PC-3 (cell line): ENCODE measurements at regions not wholly inside any gene's neighbourhood (a gene's known extent, or its start where the extent isn't known, plus 50 kb on each side); places are given as distances from the start of the nearest gene placed in this dataset.

Source experiments
- ATAC-seq: fragments of 200-7000 bp; cut with Tn5 transposase; 2 replicates; pipeline ENCODE4 v1.9.1; 2020; ENCODE audit warnings: mild to moderate bottlenecking, moderate library complexity
- BruUV-seq: library from RNA; stranded (reverse); fragments of 400-500 nt; replicated peaks from 2 replicates; lab custom pipeline; 2021; lab: Mats Ljungman, UMichigan
- CTCF ChIA-PET: fragments of 300-600 bp; sonication (Branson Sonifier 250); formaldehyde crosslinking; loops from one replicate; lab custom pipeline; 2022; ENCODE audit warnings: antibody characterized with exemption; lab: Charles Lee
- POLR2A ChIA-PET: fragments of 300-600 bp; sonication (Branson Sonifier 250); formaldehyde crosslinking; loops from one replicate; lab custom pipeline; 2022; ENCODE audit warnings: antibody characterized with exemption; ENCODE audit not compliant: unreplicated experiment; lab: Charles Lee
- DNase-seq: peaks from one replicate; pipeline ENCODE4 v3.0.0-alpha.2; 2015
- H2AFZ ChIP-seq: fragments of 300-600 bp; sonication (generic); 2 replicates; pipeline ENCODE4 v1.6.0; 2016; ENCODE audit warnings: antibody characterized with exemption, low read length
- H3F3A ChIP-seq: fragments of 300-600 bp; sonication (generic); one replicate; pipeline ENCODE4 v1.6.0; 2017; ENCODE audit warnings: antibody characterized with exemption, low read length, control low read depth, mild to moderate bottlenecking; ENCODE audit not compliant: unreplicated experiment
- H3K27ac ChIP-seq: fragments of 300-600 bp; sonication (generic); 2 replicates; pipeline ENCODE4 v1.5.1; 2016; ENCODE audit warnings: mild to moderate bottlenecking, low read length
- H3K27me3 ChIP-seq: fragments of 300-600 bp; sonication (generic); 2 replicates; pipeline ENCODE4 v1.6.1; 2016; ENCODE audit warnings: low read length, mixed read lengths
- H3K36me3 ChIP-seq: fragments of 300-600 bp; sonication (generic); 2 replicates; pipeline ENCODE4 v1.6.1; 2016; ENCODE audit warnings: low read depth, mixed run types, low read length, mixed read lengths
- H3K4me1 ChIP-seq: fragments of 300-600 bp; sonication (generic); 2 replicates; pipeline ENCODE4 v1.5.1; 2016; ENCODE audit warnings: low read length; ENCODE audit not compliant: insufficient read depth
- H3K4me2 ChIP-seq: fragments of 300-600 bp; sonication (generic); 2 replicates; pipeline ENCODE4 v1.6.0; 2016; ENCODE audit warnings: low read length
- H3K4me3 ChIP-seq: fragments of 300-600 bp; sonication (generic); 2 replicates; pipeline ENCODE4 v1.5.1; 2016; ENCODE audit warnings: mild to moderate bottlenecking, low read length, mixed read lengths
- H3K79me2 ChIP-seq: fragments of 300-600 bp; sonication (generic); 2 replicates; pipeline ENCODE4 v1.6.1; 2017; ENCODE audit warnings: low read length, mixed read lengths
- H3K9ac ChIP-seq: fragments of 300-600 bp; sonication (generic); 2 replicates; pipeline ENCODE4 v1.6.0; 2016; ENCODE audit warnings: mild to moderate bottlenecking, low read length
- H3K9me2 ChIP-seq: fragments of 300-600 bp; sonication (generic); replicated peaks from 2 replicates; pipeline ENCODE4 v1.6.1; 2016; ENCODE audit warnings: mixed run types, low read length, mixed read lengths
- H3K9me3 ChIP-seq: fragments of 300-600 bp; sonication (generic); 2 replicates; pipeline ENCODE4 v1.6.1; 2016; ENCODE audit warnings: low read length, mixed read lengths
- H4K20me1 ChIP-seq: fragments of 300-600 bp; sonication (generic); 2 replicates; pipeline ENCODE4 v1.6.1; 2016; ENCODE audit warnings: low read length, mixed read lengths
- CTCF ChIP-seq: fragments of 300-600 bp; sonication (generic); conservative IDR thresholded peaks from 2 replicates; pipeline ENCODE4 v1.5.1; 2017; ENCODE audit warnings: antibody characterized with exemption, low read depth, mild to moderate bottlenecking, low read length
- EZH2 ChIP-seq: fragments of 300-600 bp; sonication (generic); IDR thresholded peaks from one replicate; pipeline ENCODE4 v1.6.1; 2017; ENCODE audit warnings: antibody characterized with exemption, mild to moderate bottlenecking, low read length; ENCODE audit not compliant: unreplicated experiment
- EZH2phosphoT487 ChIP-seq: fragments of 300-600 bp; sonication (generic); IDR thresholded peaks from 2 replicates; pipeline ENCODE4 v1.6.1; 2018; ENCODE audit warnings: mild to moderate bottlenecking, antibody characterized with exemption, low read length, borderline replicate concordance
- intact Hi-C: fragments of 100-400 bp; cut with micrococcal nuclease; formaldehyde crosslinking; loops from 2 replicates; pipeline ENCODE4 v1.9.0; 2023

DNA sequence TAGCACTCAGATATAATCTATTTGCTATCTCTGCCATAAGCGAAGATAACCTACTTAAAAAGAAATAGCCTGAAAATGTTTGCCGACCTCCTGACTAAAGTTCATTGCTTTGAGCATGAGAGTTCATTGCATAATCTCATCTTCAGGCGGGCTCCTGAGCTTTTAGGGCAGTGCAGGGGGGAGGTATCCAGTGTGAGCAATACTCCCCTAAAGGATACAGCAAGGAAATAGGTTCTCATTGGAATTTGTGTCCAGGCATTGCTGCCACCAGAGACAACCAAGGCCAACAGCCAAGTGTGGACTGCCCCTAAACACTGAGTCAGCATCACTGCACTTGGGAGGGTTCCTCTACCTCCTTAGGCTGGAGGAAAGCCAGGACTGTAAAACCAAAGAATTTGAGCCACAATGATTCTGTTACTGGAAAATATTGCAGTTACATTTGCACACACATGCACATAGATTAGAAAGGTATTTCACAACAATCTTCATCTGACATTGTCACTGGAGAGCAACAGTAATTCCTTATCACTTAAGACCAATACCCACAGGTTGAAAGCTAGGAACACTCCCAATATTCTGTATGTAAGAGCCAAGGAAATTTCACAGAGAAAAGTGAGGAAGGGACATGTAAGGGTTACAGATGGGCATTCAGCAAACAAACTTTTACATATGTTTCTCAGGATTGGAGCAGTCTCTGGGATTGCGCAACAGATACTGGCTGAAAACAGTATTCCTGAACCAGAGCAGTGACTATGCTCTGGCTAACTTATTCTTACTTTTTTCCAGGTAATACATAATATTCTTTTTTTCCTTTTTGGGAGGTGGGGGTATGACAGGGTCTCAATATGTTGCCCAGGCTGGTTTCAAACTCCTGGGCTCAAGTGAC is 98.6 kb upstream of the TLE1 start:
- ATAC-seq = peak; percentile 96
- Histone ChIP-seq H3K9me3 (no peaks in the 10 kb centered on the region), H2AFZ (no peak overlapping the region), H3K9ac (no peak overlapping the region), H3F3A (no peaks in the 10 kb centered on the region), H3K4me2 (peak overlapping the region; percentile 47), H3K27ac (peak overlapping the region; percentile 69), H3K36me3 (no peaks in the 10 kb centered on the region), H3K4me3 (no peak overlapping the region), H3K9me2 (no peaks in the 10 kb centered on the region), H3K27me3 (no peaks in the 10 kb centered on the region), H3K79me2 (no peaks in the 10 kb centered on the region), H4K20me1 (no peaks in the 10 kb centered on the region), H3K4me1 (peaks cover 19% of the 10 kb centered on the region)
- intact Hi-C loops = no loop called here
- CTCF ChIA-PET = no interaction called here
- DNase-seq = peak; percentile 91
- BruUV-seq = no TSS peak
- TF ChIP-seq EZH2phosphoT487 (no peak), CTCF (no peak), EZH2 (no peak)
- POLR2A ChIA-PET = no interaction called here

DNA sequence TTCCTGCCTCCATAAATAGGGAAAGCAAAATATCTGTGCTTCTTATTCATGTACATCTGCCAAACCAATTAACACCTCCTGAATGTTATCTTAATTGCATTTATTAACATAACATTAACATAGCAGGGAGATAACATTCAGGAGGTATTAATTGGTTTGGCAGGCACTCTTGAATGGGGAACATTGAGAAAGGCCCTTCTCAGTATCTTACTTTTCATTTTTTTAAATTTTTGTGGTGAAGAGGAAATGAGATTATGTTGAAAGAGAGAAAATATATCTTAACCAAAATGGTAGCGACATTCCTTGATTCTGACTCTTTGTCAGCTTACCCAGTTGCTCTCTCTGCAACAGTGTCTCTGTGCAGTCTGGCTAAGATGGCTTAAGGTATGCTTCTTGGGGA is 100.4 kb upstream of the TLE1 start:
- no TSS peak for BruUV-seq
- no peaks in the 10 kb centered on the region for H4K20me1 ChIP-seq
- H3K9me3 ChIP-seq = no peaks in the 10 kb centered on the region
- no peaks in the 10 kb centered on the region for H3K36me3 ChIP-seq
- no peak overlapping the region for H3K4me3 ChIP-seq
- no peak overlapping the region for H3K4me2 ChIP-seq
- no peaks in the 10 kb centered on the region for H3K79me2 ChIP-seq
- CTCF ChIA-PET = no interaction called here
- H3F3A ChIP-seq = no peaks in the 10 kb centered on the region
- H3K27me3 ChIP-seq = no peaks in the 10 kb centered on the region
- POLR2A ChIA-PET = no interaction called here
- intact Hi-C loops = no loop called here
- H3K9ac ChIP-seq = no peak overlapping the region
- peaks cover 19% of the 10 kb centered on the region for H3K4me1 ChIP-seq
- H3K9me2 ChIP-seq = no peaks in the 10 kb centered on the region
- no peak for DNase-seq
- no peak for ATAC-seq
- no peak overlapping the region for H2AFZ ChIP-seq
- no peak overlapping the region for H3K27ac ChIP-seq
- TF ChIP-seq EZH2 (no peak), EZH2phosphoT487 (no peak), CTCF (no peak)

- no peak overlapping the region for H3K4me2 ChIP-seq
- ATAC-seq (no peak), DNase-seq (no peak)
- H3F3A ChIP-seq = no peaks in the 10 kb centered on the region
- H3K9me2 ChIP-seq = no peaks in the 10 kb centered on the region
- ChIA-PET CTCF (no interaction called here), POLR2A (no interaction called here)
- intact Hi-C loops = no loop called here
- H3K4me1 ChIP-seq = peaks cover 19% of the 10 kb centered on the region
- no peaks in the 10 kb centered on the region for H3K9me3 ChIP-seq
- no TSS peak for BruUV-seq
- H3K9ac ChIP-seq = no peak overlapping the region
- H2AFZ ChIP-seq = no peak overlapping the region
- H3K79me2 ChIP-seq = no peaks in the 10 kb centered on the region
- H3K4me3 ChIP-seq = no peak overlapping the region
- H4K20me1 ChIP-seq = no peaks in the 10 kb centered on the region
- H3K27me3 ChIP-seq = no peaks in the 10 kb centered on the region
- TF ChIP-seq EZH2phosphoT487 (no peak), CTCF (no peak)
- H3K36me3 ChIP-seq = no peaks in the 10 kb centered on the region
- no peak overlapping the region for H3K27ac ChIP-seq
Measured at GRCh38 chr9:81790166-81790565, 100.8 kb upstream of the TLE1 start.
